Uterus (tissue), 2 donors: ENCODE measurements at regions not wholly inside any gene's neighbourhood (a gene's known extent, or its start where the extent isn't known, plus 50 kb on each side); places are given as distances from the start of the nearest gene placed in this dataset.

Source experiments
- POLR2A ChIP-seq, 2 donors: fragments of 450-650 bp; IDR thresholded peaks; one replicate each; pipeline ENCODE4 v1.6.1; 2016; ENCODE audit warnings: antibody characterized with exemption in 2 of 2, mild to moderate bottlenecking in 1 of 2, moderate library complexity in 1 of 2
- TF ChIP-seq, protein P1 (sequence below), 4 experiments: fragments of 200-600 bp in 2 of 4; fragments of 450-650 bp in 2 of 4; sonication (generic) in 2 of 4; IDR thresholded peaks; one replicate each; pipeline ENCODE4 v1.5.1; 2016 to 2019; ENCODE audit warnings: antibody characterized with exemption in 4 of 4, mild to moderate bottlenecking in 2 of 4, moderate library complexity in 1 of 4

DNA sequence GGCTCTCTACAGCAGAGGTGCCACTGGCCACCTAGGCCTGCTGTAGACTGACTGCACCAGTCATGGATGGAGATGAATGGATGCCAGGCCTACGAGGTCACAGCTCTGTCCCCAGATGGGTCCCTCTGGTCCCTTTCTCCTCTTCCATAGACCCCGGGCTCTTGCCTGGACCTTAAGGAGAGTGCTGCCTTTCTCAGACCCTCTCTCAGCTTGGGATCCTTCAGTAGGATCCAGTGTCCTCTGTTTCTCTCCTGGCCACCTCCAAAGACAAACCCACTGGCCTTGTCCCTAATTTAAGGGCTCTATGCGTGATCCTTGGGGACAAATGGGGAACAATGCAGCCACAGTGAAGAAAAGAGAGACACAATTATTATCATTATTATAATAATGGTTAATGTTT lies 189.3 kb upstream of the C16orf82 start:
- no peak for TF ChIP-seq POLR2A (IDR thresholded peaks at IDR 0.05)
- TF ChIP-seq, protein P1, sequence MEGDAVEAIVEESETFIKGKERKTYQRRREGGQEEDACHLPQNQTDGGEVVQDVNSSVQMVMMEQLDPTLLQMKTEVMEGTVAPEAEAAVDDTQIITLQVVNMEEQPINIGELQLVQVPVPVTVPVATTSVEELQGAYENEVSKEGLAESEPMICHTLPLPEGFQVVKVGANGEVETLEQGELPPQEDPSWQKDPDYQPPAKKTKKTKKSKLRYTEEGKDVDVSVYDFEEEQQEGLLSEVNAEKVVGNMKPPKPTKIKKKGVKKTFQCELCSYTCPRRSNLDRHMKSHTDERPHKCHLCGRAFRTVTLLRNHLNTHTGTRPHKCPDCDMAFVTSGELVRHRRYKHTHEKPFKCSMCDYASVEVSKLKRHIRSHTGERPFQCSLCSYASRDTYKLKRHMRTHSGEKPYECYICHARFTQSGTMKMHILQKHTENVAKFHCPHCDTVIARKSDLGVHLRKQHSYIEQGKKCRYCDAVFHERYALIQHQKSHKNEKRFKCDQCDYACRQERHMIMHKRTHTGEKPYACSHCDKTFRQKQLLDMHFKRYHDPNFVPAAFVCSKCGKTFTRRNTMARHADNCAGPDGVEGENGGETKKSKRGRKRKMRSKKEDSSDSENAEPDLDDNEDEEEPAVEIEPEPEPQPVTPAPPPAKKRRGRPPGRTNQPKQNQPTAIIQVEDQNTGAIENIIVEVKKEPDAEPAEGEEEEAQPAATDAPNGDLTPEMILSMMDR (IDR thresholded peaks at IDR 0.05): no peak
